EH (cell line): ENCODE measurements at regions not wholly inside any gene's neighbourhood (a gene's known extent, or its start where the extent isn't known, plus 50 kb on each side); places are given as distances from the start of the nearest gene placed in this dataset.
"Not testable (repeated sequence)": the region's sequence is repeated elsewhere in the genome, so short reads cannot be mapped to it uniquely, and the experiment has no call there.

Experiments used
- DNase-seq: peaks from one replicate; pipeline ENCODE4 v3.0.0-alpha.2; 2015; ENCODE audit warnings: low read depth

GRCh38 chrY:7806592-7807515, 895.3 kb upstream of the AMELY start:
- DNase-seq = peak; percentile 86

DNA sequence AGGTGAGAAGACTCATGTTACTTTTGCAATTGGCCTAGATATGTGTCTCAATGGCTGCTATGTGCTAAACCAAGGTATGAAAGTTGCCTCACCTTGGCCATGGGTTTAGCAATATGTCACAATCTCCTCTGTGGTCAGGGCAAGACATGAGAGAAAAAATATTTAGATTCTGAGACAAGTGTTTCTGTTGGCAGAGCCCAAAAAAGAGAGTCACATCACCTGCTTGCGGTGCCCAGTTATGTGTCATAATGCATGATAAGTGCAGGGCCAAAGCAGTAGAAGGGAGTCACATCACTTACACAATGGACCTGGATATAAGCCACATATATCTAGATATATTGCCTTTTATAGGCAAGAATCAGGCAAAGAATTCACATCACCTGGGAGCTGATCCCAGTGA, 894.1 kb upstream of the AMELY start:
- no peak for DNase-seq

- DNase-seq = no peak
Measured at GRCh38 chrY:7803737-7804136, 892.2 kb upstream of the AMELY start.

GRCh38 chrY:7796128-7796527, 884.6 kb upstream of the AMELY start:
- no peak for DNase-seq

DNA sequence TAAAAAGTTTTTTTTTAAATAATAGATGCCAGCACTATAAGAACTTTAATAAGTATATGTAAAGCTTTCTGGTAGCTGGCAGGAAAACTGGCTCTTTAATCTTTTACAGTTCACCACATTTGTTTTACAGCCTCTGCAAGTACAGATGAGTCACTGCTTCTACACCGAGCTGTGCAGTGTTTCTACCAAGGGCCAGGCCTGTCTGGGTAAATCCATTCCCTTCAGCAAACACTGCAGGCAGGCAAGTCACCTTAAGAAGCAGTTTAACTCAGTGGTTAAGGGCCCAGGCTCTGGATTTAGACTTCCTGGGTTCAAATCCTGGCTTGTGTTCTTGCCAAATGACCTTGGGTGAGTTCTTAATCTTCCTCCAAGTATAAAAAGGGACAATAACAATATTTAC, 882.9 kb upstream of the AMELY start:
- peak; percentile 79 for DNase-seq

- peak; percentile 33 for DNase-seq
Measured at GRCh38 chrY:7793989-7794388, 882.4 kb upstream of the AMELY start.

DNA sequence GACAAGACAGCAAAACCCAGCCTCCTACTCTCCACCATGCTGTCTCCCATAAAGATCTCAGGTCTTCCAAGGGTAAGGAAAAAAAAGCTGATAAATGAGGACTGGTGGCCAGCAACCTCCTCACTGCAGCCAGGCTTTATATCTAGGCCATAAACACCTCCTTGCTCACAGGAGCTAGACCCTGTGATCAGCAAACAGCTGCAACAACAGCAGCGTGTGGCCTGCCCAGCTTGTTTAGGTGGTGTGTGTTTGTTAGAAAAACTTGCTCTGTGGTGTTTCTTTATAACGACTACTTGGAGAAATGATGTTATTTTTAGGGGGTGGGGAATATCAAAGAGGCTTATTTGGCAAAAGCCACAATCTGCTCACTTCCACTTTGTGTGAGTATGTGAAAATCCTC, 880.9 kb upstream of the AMELY start:
- no peak for DNase-seq

DNA sequence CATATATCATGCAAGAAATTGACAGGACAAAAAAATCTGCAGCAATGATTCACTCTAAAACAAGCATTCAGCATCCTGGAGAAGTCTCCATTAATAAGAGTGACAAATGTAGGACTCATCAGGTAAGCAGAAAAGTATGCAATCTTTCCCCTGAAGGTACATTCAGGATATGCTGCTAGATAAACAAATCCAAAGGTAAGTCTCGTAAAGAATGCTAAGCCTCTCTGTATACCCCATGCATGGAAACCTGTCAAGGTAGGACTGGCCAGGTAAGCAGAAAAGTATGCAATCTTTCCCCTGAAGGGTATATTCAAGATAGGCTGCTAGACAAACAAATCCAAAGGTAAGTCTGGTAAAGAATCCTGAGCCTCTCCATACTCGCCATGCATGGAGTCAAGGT, 869.9 kb upstream of the AMELY start:
- no peak for DNase-seq

- not testable (repeated sequence) for DNase-seq
Measured at GRCh38 chrY:7775436-7775835, 863.9 kb upstream of the AMELY start.

GRCh38 chrY:7771771-7772170, 860.2 kb upstream of the AMELY start:
- peak; percentile 32 for DNase-seq

- DNase-seq = peak; percentile 30
Measured at GRCh38 chrY:7769790-7770375, 858.3 kb upstream of the AMELY start.

GRCh38 chrY:7768901-7769300, 857.3 kb upstream of the AMELY start:
- no peak for DNase-seq

- DNase-seq = no peak
Measured at GRCh38 chrY:7753711-7754110, 842.2 kb upstream of the AMELY start.

- no peak for DNase-seq
Measured at GRCh38 chrY:7746781-7747180, 835.2 kb upstream of the AMELY start.

DNA sequence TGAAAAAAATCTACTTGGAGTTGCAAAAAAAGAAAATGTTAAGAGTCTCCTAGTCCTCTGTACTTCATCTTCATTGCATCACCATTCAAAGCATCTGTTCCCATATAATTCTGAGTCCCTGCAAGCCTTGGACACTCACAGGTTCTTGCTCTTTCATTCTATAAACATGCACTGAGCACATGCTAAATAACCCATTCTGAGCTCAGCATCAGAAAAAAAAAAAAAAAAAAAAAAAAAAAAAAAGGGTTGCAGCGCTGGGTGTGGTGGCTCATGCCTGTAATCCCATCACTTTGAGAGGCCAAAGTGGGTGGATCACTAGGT, 834.0 kb upstream of the AMELY start:
- DNase-seq = peak; percentile 8

DNA sequence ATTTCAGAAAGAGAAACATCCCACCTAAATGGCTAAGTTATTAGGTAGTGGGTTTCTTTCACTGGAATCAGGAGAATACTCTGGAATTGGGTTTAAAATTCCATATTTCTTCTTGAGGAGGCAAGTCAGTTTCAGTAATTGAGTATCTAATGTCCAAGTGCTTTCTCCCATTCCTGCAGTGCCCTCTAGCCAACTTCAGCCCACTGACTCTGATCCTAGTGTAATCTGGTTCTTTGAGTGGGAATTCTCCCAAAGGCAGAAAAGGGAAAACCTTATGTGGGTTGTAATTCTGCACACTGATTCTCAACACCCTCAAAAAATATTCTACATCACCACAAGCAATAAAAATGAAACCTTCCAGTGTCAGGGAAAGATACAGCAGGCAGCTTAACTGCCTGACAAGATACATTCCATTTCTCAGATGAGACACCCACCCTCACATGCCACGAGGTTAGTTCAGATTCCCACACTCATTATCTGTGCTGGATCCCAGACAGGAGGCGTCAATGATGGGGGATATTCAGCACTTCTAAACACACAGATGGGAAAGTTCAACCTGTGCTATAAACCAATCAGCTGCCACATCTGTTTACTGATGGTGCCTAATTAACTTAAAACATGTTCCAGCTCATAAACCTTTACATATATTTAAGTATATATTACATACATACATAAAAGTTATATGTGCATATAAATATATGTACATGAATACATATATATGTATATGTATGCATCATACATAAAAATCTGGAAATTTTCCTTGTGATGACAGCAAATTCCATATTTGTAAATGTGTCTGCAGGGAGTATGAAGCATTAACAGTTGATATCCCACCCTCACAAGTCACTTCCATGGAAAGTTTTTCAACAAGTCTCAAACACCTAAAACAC, 833.4 kb upstream of the AMELY start:
- DNase-seq = peak; percentile 82

GRCh38 chrY:7736847-7737365, 825.4 kb upstream of the AMELY start:
- DNase-seq = peak; percentile 22

DNA sequence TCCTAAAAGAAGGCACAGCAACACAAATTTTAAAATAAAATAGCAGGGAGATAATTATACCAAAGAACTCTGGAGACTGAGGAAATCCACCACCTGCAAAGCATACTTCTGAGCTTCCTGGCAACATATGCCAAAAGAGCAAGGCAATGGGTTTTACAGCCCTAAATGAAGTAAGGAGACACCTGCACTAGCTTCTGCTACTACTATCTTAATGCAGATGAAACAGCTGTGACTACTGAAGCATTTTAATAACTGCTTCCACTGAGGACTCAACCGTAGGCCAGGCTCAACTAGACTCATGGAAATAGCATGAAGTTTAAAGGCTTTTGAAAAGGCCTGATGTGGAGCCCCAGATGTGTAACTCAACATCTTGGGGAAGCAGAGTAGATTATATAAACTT, 820.1 kb upstream of the AMELY start:
- DNase-seq = no peak

DNA sequence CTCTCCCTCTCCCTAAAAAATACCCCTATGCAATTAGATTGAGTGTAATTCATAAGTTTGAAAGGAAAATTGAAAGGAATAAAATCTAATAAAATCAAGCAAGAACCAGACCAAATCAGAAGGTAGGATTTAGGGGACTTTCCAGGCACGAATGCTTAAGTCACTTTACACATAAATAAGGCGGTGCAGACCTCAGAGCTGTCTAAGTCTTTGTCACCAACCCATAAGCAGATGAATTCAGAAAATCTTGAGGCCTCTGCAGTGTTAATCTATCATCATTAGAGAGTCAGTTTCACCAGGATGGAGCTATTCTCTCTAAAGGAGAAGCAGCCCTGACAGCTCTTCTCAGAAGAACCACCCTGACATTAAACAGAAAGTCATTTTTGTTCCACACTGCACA, 819.1 kb upstream of the AMELY start:
- no peak for DNase-seq

GRCh38 chrY:7730071-7730470, 818.5 kb upstream of the AMELY start:
- DNase-seq = no peak

GRCh38 chrY:7729318-7730011, 817.9 kb upstream of the AMELY start:
- peak; percentile 67 for DNase-seq

DNA sequence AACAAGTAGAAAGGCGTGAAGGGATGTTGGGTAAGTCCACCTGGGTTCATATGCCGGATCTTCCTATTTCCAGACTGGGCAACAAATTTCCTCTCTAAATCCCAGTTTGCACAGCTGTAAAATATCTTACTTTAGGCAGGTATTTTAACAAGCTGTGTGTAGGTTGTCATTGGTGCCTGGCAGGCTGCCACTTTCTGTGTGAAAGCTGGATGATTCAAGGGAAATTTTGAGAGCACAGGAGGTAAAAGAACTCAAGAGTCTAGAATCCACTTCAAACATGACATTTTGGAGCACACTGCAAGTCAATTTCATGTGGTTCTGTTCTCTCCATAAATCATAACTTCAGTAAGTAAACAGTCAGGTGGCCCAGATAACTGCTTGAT, 817.4 kb upstream of the AMELY start:
- peak; percentile 30 for DNase-seq
